Thoracic aorta (tissue), 2 donors: ENCODE measurements at regions not wholly inside any gene's neighbourhood (a gene's known extent, or its start where the extent isn't known, plus 50 kb on each side); places are given as distances from the start of the nearest gene placed in this dataset.
"Not testable (repeated sequence)": the region's sequence is repeated elsewhere in the genome, so short reads cannot be mapped to it uniquely, and the experiment has no call there.

Source experiments
- ATAC-seq: fragments of 150-250 bp; one replicate; pipeline ENCODE4 v1.8.0; 2017; ENCODE audit warnings: low read depth; ENCODE audit not compliant: insufficient number of reproducible peaks, low FRiP score
- DNase-seq: peaks from one replicate; pipeline ENCODE4 v3.0.0-alpha.2; 2020; ENCODE audit warnings: low spot score
- H3K27ac ChIP-seq, 2 donors: fragments of 200-600 bp; sonication (generic); 1 replicate in 1 of 2; 2 replicates in 1 of 2; pipeline ENCODE4 v1.5.1; 2016; ENCODE audit warnings: mild to moderate bottlenecking in 2 of 2, moderate library complexity in 2 of 2
- H3K27me3 ChIP-seq: fragments of 200-600 bp; sonication (generic); replicated peaks from 2 replicates; pipeline ENCODE4 v1.6.0; 2016; ENCODE audit warnings: mild to moderate bottlenecking; ENCODE audit not compliant: insufficient read depth
- H3K36me3 ChIP-seq: fragments of 200-600 bp; sonication (generic); one replicate; pipeline ENCODE4 v1.5.1; 2016
- H3K4me1 ChIP-seq, 2 donors: fragments of 200-600 bp; sonication (generic); 1 replicate in 1 of 2; 2 replicates in 1 of 2; pipeline versions ENCODE4 v1.5.1 to v1.6.0; 2016; ENCODE audit warnings: low read depth in 2 of 2, mild to moderate bottlenecking in 1 of 2; ENCODE audit not compliant: control insufficient read depth in 1 of 2
- H3K4me3 ChIP-seq: fragments of 200-600 bp; sonication (generic); 2 replicates; pipeline ENCODE4 v1.5.1; 2016; ENCODE audit warnings: mild to moderate bottlenecking
- H3K9me3 ChIP-seq: fragments of 200-600 bp; sonication (generic); 2 replicates; pipeline ENCODE4 v1.5.1; 2016
- CTCF ChIP-seq: fragments of 200-600 bp; sonication (generic); IDR thresholded peaks from one replicate; pipeline ENCODE4 v1.5.1; 2019; ENCODE audit warnings: antibody characterized with exemption

- ATAC-seq (no peak), DNase-seq (no peak)
- no peak for TF ChIP-seq CTCF
- H3K27me3 ChIP-seq = no peaks in the 10 kb centered on the region
- no peak overlapping the region for H3K27ac ChIP-seq
- H3K9me3 ChIP-seq = no peaks in the 10 kb centered on the region
- no peak overlapping the region for H3K4me3 ChIP-seq
- no peaks in the 10 kb centered on the region for H3K36me3 ChIP-seq
- no peaks in the 10 kb centered on the region for H3K4me1 ChIP-seq
Observed at GRCh38 chr2:187775651-187776050, 221.4 kb upstream of the TFPI start.

GRCh38 chr2:187782301-187782700 lies 228.1 kb upstream of the TFPI start:
- no peak for ATAC-seq
- Histone ChIP-seq H3K4me3 (no peak overlapping the region), H3K9me3 (no peaks in the 10 kb centered on the region), H3K4me1 (peaks cover 6 to 36% of the 10 kb centered on the region in 2 donors), H3K27me3 (no peaks in the 10 kb centered on the region), H3K36me3 (no peaks in the 10 kb centered on the region), H3K27ac (peak overlapping the region; percentile 59 to 68)
- no peak for TF ChIP-seq CTCF
- no peak for DNase-seq

- Histone ChIP-seq H3K27ac (peak overlapping the region; percentile 11 to 68), H3K4me1 (peaks cover 6 to 36% of the 10 kb centered on the region in 2 donors), H3K4me3 (no peak overlapping the region), H3K27me3 (no peaks in the 10 kb centered on the region), H3K9me3 (no peaks in the 10 kb centered on the region), H3K36me3 (no peaks in the 10 kb centered on the region)
- DNase-seq = no peak
- no peak for TF ChIP-seq CTCF
- no peak for ATAC-seq
Observed at GRCh38 chr2:187783446-187783845, 229.2 kb upstream of the TFPI start.

- not testable (repeated sequence) for H3K27me3 ChIP-seq, H3K9me3 ChIP-seq, DNase-seq, H3K4me3 ChIP-seq, H3K36me3 ChIP-seq, ATAC-seq
- Histone ChIP-seq H3K27ac (peak overlapping the region in 1 of 2 donors; percentile 68), H3K4me1 (peaks cover 6 to 36% of the 10 kb centered on the region in 2 donors)
Observed at GRCh38 chr2:187784138-187784537, 229.9 kb upstream of the TFPI start.

- ATAC-seq (no peak), DNase-seq (no peak)
- Histone ChIP-seq H3K36me3 (no peaks in the 10 kb centered on the region), H3K27ac (no peak overlapping the region), H3K4me3 (no peak overlapping the region), H3K4me1 (peaks cover 0 to 8% of the 10 kb centered on the region in 2 donors), H3K27me3 (no peaks in the 10 kb centered on the region), H3K9me3 (peaks cover 3% of the 10 kb centered on the region)
- no peak for TF ChIP-seq CTCF
Observed at GRCh38 chr2:187799601-187800000, 245.4 kb upstream of the TFPI start.

- no peak for ATAC-seq
- H3K4me1 ChIP-seq = peaks cover 0 to 8% of the 10 kb centered on the region in 2 donors
- DNase-seq = no peak
- H3K27ac ChIP-seq = no peak overlapping the region
- no peak for TF ChIP-seq CTCF
- H3K4me3 ChIP-seq = no peak overlapping the region
- no peaks in the 10 kb centered on the region for H3K36me3 ChIP-seq
- H3K27me3 ChIP-seq = no peaks in the 10 kb centered on the region
- H3K9me3 ChIP-seq = no peaks in the 10 kb centered on the region
Observed at GRCh38 chr2:187803816-187804215, 249.6 kb upstream of the TFPI start.
